AG08396 (cell line): ENCODE measurements at regions not wholly inside any gene's neighbourhood (a gene's known extent, or its start where the extent isn't known, plus 50 kb on each side); places are given as distances from the start of the nearest gene placed in this dataset.
"Not testable (repeated sequence)": the region's sequence is repeated elsewhere in the genome, so short reads cannot be mapped to it uniquely, and the experiment has no call there.

Experiments used
- DNase-seq: peaks from one replicate; pipeline ENCODE4 v3.0.0; 2012; ENCODE audit warnings: low spot score, mixed read lengths

DNA sequence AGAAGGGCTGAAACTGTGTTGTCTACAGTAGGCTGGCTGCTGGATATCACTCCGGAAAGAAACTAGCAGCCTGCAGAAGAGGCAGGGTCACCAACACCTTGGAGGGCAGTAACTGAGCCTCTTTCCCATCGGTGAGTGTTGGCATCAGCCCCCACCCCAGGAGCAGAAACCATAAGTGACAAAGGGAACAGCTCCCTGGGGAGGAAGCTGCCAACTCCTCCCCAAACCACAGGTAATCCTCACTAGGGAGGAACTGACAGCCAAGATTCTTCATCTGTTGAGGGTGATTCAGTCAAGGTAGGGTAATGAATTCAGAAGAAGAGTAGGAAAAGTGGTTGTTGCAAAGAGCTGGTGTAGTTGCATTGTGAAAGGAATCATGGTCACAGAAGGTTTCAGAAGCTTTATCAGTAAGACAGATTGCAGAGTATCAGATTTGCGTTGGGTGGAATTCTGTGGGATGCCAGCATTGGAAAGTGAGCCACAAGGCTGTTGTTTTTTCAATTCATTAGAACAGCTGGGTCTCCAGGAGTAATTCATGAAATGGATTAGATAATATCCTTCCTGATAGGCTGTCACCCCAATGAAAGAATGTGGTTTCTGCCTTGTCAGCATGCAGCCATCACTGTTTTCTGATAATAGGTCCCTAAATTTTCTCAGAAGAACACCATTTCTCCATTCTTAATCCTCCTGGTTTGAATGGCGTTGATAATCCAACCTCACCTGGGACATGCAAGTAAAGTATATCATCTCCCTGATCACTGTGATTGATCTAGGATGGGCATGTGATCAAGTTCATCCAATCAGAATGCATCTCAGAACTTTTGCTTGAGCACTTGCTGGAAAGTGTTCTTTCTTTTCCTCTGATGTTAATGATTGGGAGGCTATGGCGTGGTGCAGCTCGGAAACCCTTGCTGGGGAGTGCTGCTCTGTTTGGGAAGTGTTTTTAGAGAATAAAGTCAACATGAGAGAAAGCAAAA is 75.0 kb upstream of the CTBP2 start:
- no peak for DNase-seq

GRCh38 chr10:125234576-125234975 is 74.2 kb upstream of the CTBP2 start:
- not testable (repeated sequence) for DNase-seq

GRCh38 chr10:125233726-125234125 is 73.4 kb upstream of the CTBP2 start:
- DNase-seq: no peak

GRCh38 chr10:125232841-125233240 is 72.5 kb upstream of the CTBP2 start:
- DNase-seq: no peak

DNA sequence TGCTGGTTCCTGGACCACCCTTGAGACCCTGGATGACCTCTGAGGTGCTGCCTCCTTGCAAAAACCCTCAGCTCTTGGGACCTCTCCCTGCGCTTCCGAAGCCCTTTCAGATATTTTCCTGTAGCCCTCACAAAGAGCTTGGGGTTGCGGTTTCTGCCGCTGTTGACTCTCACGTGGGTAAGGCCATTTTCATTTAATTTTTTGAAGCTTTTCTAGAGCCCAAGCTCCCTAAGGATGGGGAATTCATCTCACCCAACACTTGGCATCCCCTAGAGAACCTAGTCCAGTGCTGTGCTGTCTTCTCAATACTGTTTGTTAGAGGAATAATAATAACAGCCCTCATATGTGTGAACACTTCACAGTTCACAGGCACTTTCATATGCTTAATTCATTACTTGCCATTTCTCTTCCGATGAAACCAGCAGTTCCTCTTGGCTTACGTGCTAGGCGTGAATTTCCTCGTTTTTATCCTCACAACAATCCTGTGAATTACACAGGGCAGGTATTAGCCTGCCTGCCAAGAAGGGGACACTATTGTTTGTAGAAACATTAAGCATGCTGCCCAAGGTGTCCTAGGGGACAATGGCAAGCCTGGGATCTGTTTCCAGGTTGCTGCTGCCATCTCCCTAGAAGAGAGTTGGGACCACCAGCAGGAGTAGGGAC is 71.6 kb upstream of the CTBP2 start:
- DNase-seq: no peak

- peak; percentile 96 for DNase-seq
These were observed 70.9 kb upstream of the CTBP2 start for GRCh38 chr10:125231116-125231812.

- DNase-seq: no peak
These were observed 69.9 kb upstream of the CTBP2 start for GRCh38 chr10:125230251-125230650.

- not testable (repeated sequence) for DNase-seq
These were observed 68.0 kb upstream of the CTBP2 start for GRCh38 chr10:125228245-125228940.

GRCh38 chr10:125227546-125227945 is 67.2 kb upstream of the CTBP2 start:
- DNase-seq: no peak

GRCh38 chr10:125226823-125227222 is 66.5 kb upstream of the CTBP2 start:
- DNase-seq: no peak

DNA sequence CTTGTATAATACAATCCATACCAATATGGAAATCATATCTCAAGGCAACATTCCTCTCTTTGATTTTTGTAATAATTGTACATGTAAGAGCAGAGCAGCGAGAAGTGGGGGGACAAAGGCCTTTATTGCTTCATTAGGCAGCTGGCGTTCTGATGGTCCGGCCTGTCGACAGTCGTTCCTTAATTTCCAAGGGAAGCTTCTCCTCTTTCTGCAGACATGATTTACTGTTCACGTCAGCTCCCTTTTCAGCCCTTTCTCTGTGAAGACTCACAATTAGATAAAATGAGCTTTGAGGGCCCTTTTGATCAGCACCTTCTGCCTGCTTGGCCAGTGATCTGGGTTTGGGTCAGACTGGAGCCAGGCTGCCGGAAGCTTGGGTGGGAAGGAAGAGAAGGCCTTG is 65.6 kb upstream of the CTBP2 start:
- DNase-seq: no peak

GRCh38 chr10:125225051-125225450 is 64.7 kb upstream of the CTBP2 start:
- no peak for DNase-seq

- DNase-seq: no peak
These were observed 62.3 kb upstream of the CTBP2 start for GRCh38 chr10:125222515-125223308.

DNA sequence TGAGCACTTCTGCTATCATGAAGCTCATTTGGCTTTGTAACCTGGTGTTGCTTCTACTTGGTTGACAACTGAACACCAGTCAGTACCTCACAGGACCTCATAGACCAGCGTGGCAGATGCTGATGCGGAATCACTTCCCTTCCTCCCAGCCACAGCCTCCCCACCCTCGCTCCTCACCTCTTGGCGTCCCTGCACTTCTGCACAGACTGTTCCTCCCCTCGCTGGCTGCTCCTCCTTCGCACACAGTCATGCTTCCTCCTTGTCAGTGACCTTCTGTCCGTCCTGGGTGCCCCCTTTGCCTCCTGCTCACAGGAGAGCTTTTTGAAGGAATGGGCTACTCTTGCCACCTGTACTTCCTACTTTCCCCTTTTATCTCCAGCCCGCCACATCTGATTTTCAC is 61.4 kb upstream of the CTBP2 start:
- no peak for DNase-seq

- no peak for DNase-seq
These were observed 59.4 kb upstream of the CTBP2 start for GRCh38 chr10:125219776-125220175.

DNA sequence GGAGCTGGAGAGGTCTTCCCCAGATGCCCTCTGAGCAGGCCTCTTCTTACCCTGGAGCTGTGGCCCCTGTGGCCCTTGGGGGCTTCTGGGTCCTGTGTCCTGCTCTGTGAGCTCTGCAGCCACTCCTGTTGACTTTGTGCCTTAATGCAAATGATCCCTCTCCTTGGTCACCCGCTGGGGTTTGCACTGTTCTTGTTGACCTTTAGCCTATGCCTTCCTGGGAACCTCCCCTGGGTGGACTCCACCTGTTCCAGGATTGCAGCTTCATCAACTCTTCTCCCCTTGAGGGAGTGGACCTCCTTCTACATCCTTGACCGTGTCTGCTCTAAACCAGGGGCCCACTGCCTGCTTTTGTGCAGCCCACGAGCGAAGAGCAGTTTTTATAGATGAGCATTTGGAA is 58.6 kb upstream of the CTBP2 start:
- DNase-seq: no peak

- DNase-seq: peak; percentile 38
These were observed 57.8 kb upstream of the CTBP2 start for GRCh38 chr10:125217990-125218675.

DNA sequence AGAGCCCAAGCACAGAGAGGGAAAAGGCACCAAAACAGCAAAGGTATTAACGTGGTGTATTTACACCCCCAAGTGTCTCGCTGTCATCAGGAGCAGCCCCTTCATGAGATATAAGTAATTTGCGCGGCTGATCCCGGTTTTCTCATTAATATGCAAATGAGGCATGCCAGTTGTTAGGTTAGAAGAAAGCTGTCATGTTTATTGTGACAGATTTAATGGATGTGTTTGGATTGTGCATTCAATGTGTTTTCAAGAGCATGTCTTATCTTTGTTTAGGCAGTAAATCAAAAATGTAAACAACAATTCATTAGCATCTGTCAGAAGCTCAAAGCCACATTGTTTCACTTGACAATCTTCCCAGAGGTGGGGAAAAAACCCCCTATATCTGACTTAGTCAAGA is 56.5 kb upstream of the CTBP2 start:
- DNase-seq: no peak

DNA sequence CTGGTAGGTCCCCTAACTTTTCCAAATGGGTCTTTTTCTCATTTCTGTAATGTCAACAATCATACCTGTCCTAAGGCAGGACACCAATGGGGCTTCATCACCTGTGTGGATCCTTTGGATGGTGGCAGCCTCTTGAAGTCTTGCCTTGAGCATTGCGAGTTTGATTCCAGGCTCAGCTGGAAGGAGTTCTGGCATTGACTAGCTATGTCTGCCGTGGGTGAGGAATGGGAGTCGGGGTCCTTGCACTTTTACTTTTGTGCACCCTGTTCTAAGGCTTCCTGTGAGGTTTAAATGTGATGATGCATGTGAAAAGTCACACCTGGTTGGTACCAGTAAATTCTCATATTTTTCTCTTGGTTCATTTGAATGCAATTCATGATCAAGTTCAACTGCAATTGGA is 55.9 kb upstream of the CTBP2 start:
- DNase-seq: no peak

- DNase-seq: no peak
These were observed 53.9 kb upstream of the CTBP2 start for GRCh38 chr10:125214283-125214570.
